ENCODE measurements at regions not wholly inside any gene's neighbourhood (a gene's known extent, or its start where the extent isn't known, plus 50 kb on each side); places are given as distances from the start of the nearest gene placed in this dataset.

DNA sequence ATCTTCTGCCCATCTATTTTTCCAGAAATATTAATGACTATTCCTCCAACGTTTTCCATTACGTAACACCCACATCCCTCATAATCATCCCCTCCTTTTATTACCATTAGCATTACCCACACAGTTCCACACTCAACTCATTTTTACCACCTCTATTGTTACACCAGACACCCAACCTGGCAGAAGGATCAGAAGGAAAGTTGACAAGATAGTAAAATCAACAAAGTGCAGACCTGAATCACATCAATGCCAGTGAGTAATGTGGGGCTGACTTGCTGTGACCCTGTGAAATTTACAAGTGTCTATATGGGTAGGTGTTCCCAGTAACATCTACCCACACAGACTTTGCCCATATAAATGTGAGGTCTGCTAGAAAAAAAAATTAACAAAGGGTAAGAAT lies 568.2 kb downstream of the MAFB start:
- no peak for FAIRE-seq

DNA sequence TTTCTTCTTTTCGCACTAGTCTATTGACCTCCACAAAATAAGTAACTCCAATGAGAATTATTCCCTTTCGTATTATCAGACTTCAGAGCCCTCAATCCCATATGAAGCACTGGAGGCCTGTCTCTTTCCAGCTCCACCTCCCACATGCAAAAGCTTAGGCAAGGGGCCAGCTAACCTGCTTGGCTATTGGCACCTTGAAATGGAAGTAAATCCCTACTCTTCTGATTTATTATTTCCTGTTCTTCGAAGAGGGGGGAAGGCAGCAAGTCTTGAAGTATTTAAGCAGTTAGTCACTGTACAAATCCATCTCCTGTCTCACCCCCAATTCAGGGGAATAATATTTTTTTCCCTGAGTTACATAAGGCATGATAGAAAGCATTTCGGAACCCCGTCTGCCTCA lies 577.8 kb downstream of the MAFB start:
- FAIRE-seq, result no peak

DNA sequence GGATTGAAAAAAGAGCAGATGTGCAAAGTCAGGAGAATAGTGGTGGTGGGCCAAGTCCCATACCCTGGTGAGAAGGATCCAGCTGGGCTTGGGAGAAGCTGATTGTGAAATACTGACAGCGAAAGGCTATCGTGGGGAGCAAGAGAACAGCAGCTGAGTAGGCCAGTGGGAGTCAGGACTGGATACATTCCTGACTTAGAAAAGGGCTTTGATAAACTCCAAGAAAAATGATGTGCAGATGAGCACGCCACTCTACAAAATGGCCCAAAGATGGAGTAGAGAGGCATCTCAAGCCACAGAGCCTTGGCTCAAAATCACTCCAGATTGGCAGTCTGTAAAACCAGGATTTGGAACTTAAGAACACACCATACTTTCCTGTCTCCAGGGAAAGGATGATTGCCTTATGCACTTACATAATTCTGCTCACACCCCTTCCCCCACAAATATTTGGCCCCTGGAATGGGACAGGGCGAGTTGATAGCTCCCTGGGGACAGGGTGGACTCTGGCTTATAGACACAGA lies 578.7 kb downstream of the MAFB start:
- no peak for FAIRE-seq

DNA sequence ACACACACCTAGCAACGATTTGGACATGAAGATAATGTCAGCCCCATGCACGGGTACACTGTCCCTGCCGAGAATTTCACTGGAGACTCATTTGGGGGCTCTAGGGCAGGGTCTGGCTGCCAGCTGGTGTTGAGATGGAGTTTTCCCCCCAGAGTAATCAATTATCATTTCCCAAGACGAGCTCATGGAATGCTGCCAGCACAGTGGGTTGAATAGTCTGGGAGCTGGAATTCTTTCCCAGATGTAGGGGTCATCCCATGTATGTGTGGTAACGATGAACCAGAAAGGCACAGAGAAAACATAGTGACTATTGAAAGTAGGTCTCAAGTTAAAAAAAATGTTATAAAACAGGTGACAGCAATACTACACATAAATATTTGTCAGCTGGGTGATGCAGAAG lies 579.9 kb downstream of the MAFB start:
- no peak for FAIRE-seq

DNA sequence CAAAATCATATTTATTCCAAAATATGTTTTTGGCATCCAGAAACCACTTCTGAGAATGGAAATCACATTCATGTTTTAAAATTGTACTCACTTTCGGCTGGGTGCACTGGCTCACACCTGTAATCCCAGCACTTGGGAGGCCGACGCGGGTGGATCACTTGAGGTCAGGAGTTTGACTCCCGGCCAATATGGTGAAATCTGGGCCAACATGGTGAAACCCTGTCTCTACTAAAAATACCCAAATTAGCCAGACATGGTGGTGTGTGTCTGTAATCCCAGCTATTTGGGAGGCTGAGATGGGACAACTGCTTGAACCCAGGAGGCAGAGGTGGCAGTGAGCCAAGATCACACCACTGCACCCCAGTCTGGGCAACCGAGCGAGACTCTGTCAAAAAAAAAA lies 580.7 kb downstream of the MAFB start:
- FAIRE-seq, result no peak

DNA sequence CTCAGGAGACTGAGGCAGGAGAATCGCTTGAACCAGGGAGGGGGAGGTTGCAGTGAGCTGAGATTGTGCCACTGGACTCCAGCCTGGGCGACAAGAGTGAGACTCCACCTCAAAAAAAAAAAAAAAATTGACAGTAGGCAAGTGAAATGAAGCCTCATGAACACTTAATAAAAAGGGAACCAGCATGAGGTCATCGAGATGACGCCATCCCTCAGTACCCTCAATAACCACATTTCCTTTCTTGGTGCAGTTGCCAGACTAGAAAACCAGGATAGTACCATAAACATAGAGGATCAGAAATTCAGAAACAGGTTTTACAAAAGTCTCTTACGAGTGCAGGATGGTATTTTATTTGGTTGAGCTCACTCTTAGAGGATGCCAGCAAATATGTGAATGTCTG lies 584.1 kb downstream of the MAFB start:
- FAIRE-seq, result no peak

DNA sequence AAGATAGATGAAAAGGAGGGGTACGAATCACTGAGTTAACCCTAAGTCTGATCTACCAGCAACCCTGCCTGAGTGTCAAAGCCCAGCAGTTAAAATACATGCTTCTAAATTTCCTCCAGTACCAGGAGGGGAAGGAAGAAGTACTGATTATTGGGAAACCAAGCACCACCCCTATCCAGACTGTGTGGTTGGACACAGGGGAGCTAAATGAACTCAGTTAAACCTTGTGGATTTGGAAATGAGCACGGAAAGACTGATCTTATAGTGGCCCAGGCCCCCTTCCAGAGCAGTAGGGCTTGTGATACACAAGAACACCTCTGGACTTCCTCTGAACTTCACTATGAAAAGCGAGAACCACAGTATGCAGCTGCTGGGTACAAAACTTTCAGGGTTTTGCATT lies 585.6 kb downstream of the MAFB start:
- FAIRE-seq, result no peak

DNA sequence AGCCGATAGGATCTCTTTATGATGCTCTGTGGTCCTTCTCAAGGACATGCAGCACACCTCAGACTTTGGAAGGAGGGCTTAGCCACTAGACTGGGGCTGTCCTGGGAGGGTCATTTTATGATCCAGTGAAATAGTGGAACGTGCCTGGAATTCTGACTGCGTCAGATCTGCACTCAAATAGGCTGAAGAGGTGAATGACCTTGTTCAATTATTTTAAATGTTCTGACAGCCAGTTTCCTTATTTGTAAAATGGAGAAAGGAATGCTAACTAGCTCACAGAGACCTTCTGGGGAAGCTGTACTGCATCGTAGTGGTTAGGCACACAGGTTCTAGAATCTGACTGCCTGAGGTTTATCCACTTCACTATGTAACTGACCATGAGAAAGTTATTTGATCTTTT lies 587.5 kb downstream of the MAFB start:
- FAIRE-seq, result no peak

DNA sequence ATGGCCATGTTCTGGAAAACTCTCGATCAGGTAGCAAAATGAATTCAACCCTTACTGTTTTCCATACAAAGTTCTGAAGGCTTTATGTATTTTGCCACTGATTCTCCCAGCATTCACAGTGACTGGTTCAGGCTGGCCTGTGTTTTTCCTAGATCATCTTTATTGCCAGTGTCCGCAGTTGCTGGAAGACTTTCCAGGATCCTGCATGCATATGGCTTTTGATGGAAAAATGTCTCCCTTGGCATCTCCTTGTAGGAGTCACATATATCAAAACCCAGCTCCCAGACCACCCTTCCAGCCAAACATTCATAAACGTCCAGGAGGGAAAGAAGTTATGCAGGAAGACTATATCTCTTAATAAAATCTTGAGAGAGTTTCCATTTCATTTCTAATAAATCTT lies 588.8 kb downstream of the MAFB start:
- FAIRE-seq, result no peak

DNA sequence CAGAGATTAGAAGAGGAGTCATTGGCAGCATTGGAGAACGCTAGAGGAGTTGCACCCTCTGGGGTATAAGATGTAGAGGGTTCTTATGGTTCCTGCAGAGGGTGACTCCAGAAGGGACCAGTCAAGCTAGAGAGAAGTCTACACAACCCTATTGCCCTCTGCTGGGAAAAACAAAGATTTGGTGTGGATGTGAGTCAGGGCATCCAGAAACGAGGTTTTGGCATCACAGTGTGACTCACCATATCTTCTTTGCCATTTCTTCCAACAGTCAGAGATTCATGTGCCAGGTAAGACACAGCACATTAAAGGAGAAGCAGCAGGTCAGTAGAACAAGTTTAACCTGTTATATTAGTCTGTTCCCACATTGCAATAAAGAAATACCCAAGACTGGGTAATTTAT lies 598.8 kb downstream of the MAFB start:
- FAIRE-seq, result no peak

DNA sequence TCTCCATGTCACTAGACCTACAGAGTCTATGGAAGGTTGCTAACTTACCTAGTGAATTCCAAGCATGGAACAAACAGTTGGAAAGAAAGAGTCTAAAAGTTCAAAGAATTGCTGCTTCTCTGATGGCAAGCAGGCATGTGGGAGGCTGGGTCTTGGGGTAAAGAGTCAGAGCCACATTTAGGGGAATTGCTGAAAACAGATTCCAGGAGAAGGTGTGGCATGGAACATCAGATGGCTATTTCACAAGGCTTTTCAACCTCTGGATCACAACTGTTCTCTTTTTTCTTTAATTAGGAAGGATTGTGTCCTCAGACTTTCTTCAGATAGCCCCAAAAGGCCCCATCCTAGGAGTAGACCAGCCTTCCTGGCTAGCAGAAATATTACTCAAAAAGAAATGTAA lies 601.5 kb downstream of the MAFB start:
- FAIRE-seq, result no peak

DNA sequence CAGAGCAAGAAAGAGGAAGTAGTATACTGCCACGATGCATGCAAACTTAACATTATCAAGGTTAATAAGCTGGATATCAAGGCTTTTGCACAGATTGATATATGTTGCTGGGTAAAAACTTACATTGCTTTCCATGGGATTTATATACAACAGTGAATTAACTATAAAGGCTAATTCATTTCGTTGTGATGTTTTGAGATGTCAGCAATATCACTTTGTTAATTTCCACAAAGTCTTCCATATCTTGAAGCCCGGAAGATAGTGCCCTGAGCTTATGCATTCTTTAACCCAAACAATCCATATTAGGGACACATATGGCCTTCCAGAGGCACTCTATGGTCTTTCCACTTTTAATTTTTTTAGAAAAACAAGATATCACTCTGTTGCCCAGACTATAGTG lies 603.5 kb downstream of the MAFB start:
- no peak for FAIRE-seq

DNA sequence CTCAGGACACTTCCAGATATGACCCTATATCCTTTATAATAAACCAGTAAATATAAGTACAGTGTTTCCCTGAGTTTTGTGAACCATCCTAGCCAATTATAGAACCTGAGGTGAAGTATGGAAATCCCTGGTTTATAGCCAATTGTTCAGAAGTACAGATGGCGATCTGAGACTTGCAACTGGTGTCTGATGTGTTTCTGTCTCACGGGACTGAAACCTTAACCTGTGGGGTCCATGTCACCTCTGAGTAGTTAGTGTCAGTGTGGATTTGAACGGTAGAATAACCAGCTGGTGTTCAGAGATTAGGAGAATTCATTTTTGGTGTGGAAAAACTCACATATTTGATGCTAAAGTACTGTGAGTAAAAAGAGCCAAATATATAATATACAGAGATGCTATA lies 606.6 kb downstream of the MAFB start:
- no peak for FAIRE-seq

DNA sequence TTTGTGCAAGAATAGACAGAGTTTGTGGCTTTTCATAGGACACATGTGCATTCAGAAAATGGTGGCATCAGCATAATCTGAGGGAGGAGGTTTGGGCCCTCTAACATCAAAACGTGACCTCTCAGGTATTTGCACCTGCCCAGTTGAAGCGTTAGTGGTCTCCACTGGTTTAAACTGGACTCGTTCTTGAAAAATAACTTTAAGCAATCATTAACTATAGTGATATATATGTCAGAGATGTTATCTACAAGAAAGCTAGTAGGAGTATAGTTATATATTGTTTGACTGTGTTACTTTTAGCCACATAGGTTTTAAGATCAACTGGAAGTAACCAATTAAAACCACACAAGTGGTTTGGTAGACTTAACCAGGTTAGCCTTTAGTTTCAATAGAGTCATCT lies 607.4 kb downstream of the MAFB start:
- no peak for FAIRE-seq

DNA sequence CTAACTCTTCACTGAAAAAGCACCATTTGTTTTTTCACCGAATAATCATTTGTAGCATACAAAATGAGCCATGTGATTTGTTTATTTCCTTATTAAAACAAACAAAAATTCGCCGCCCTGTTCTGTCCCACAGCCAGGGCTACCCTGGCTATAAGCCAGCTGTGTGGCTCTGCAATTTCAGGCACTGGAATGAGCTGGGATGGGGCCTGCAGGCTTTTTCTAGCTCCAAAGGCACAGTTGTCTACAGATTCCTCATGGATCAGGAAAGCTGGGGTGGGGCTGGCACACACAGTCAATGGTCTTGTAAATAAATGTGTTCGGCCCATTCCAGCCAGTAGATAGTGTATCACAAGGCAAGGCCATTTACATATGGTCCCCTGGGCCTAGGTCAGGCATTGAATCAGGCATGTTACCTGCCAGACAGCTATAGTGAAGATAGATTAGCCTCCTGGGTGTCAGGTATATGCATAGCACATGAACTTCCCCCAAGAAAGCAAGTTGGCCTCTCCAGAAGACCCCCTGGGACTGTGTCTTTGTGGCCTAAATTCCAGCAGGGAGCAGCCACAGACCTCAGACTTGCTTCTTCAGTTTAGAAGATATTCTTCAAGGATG lies 608.9 kb downstream of the MAFB start:
- no peak for FAIRE-seq

DNA sequence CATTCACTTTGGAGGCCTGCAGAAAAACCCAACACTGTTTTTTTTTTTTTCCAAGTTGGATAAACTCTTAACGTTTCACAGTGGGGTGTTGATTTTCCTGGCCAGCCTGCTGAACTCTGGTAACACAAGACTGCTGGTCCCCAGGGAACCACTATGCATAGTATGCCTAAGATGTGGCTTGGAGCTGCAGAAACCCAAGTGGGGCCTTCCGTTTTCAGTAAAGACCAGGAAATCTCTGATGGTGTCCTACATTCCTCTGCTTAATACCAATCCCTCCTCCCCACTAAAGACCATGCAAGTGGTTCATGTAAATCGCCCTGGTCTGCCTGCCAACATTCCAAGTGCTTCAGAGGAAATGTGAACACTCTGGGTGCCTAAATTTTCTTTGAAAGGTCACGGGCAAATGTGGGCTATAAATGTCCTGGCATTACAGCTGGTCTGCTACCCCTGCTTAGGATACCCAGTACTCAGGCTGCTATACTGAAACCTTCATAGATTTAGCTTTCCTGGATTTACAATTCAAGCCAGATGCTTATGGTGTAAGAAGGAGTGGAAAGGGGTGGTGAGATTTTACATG lies 615.4 kb downstream of the MAFB start:
- no peak for FAIRE-seq

DNA sequence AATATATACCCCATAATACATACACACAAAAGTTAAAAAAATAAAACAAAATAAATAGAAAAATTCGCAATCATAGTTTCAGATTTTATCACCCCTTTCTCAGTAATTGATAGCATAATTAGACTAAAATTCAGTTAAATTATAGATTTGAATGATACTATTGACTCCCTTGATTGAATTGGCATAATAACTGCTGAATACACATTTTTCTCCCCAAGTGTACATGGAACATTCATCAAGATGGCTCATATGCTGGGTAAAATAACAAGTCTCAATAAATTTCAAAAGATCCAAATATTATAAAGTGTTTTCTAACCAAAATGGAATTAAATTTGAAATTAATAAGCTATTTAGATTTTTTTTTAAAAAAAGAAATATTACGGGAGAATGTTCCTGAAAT lies 616.1 kb downstream of the MAFB start:
- FAIRE-seq, result no peak

DNA sequence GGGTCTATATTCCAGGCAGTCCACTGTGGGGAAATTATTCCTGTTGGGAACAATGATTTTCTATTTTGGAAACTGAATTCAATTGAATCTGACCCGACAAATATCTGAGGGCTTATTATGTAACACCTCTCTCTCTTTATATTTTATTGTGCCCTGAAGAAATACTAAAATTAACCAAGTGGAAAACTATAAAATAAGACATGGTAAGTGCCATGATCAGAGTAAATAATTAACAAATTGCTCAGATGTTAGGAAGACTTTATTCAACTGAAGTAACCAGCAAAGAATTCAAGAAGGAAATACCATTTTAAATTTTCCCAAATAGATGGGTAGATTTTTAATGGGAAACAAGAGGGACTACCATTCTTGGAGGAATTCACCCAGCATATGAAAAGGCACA lies 632.9 kb downstream of the MAFB start:
- peak; percentile 36 for FAIRE-seq

DNA sequence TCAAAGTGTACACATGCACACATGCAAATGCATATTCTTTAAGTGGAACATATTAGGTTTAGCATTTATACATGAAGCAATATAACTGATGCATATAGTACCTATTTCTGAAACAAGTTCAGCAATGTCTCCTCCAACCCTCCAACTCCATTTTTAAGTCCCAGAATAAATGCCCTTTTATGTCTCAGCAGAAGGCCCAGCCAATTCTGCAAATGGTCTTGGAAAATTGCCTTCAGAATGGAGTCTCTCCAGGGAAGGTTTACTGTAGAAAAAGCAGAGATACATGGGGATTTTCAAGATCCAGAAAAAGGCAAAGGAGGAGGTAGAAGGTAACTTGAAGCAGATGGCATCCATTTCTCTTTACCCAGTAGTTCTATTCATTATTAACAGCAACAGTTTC lies 633.3 kb downstream of the MAFB start:
- FAIRE-seq, result no peak

DNA sequence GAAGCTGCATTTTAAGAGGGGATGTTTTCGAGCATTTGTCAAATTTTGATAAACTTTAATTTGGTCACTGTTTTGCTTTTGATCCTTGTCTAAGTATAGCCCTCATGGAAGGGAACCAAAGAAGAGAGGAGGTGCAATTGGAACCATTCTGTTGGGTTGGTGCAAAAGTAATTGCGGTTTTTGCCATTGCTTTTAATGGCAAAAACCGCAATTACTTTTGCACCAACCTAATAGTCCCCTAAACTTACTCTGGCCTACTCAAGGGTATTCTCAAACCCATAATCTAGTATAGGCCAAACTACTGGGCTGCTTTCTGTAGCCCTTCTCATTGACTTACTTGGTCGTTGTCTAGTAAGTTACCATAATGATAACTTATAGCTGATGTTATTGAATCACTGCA lies 634.7 kb downstream of the MAFB start:
- FAIRE-seq, result no peak

DNA sequence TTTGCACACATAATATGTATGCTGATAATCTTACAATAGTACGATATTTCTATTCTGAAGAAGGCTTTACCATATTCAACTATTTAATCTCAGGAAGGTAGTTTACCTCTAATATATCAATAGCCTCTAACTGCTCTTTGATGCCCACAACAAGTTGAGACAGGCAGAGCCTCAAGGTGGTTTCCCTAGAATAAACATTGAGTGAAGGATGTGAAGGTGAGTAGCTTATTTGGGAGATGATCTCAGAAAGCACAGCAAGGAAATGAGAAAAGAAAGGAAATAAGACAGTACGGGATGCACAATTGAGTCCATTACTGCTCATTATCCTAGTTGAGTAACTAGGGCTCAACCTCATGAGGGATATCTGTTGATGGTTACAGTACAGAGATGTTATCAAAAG lies 638.4 kb downstream of the MAFB start:
- FAIRE-seq, result no peak

DNA sequence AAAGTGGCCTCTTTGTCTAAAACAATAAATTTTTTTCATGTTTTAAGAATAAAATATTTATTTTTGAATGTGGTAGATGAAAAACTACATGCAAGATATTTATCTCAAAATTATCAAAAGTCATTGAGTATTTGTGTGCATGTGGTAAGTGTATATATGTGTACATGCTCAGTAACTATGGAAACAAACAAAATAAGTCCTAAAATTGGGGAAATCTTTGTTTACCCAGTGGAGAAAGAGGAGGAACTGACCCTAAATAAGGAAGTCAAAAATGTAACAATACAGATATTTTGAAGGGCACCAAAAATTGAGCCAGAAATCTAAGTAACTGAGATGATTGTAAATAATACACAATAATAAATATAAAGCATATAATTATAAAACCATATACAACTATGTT lies 639.2 kb downstream of the MAFB start:
- no peak for FAIRE-seq

DNA sequence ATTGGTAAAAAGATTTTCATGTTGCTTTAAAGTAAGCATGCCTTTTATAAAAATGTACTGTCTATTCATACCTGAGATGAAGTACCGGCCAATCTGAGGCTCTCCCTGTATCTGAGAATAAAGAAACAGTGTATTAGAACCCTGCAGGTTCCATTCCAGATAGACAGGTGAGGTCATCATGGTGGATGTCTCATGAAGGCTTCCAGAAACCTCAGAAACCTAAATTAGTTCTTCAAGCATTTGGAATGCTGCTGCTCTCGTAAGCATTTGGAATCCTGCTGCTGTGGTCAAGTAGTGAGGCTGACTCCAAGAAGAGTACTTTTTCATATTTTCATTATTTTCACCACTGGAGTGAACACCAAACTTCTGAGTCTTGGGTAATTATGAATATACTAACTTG lies 642.3 kb downstream of the MAFB start:
- FAIRE-seq, result no peak

DNA sequence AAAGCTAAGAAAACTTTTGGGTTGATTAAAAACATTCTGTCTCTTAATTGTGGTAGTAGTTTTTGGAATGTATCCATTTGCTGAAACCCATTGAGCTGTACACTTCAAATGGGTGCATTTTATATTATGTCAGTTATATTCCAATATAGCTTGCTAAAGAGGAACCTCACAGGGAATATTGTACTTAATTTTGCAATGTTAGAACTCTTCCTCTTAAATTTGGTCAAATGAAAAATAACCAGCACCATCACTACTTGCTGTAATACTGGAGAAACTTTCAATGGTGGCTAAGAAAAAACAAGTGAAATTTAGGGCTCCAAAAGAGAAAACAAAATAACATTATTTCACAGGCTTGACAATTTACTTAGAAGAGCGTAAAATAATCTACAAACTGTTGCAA lies 651.5 kb downstream of the MAFB start:
- no peak for FAIRE-seq

DNA sequence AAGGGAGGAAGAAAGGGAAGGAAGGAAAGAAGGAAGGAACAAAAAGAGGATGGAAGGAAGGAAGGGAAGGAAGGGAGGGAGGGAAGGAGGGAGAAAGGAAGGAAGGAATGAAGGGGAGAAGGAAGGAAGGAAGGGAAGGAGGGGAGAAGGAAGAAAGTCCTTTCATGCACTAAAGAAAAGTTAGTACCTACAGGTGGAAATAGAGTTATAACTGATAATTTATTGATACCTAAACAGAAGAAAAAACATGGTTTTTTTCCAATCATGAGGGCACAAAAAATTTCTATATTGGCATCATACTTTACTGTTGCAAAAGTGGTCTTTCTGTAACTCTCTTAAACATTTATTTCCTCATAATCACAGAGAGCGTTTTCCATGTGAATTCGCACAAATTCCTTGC lies 659.4 kb downstream of the MAFB start:
- FAIRE-seq, result peak; percentile 64
